ENCODE measurements at regions not wholly inside any gene's neighbourhood (a gene's known extent, or its start where the extent isn't known, plus 50 kb on each side); places are given as distances from the start of the nearest gene placed in this dataset.

GRCh38 chr7:97680622-97681021 lies 51.3 kb upstream of the TAC1 start:
- Mint-ChIP-seq H3K27ac (no peak overlapping the region), H3K27me3 (peaks cover 39% of the 10 kb centered on the region), H3K4me3 (no peak overlapping the region), H3K4me1 (ENCODE audit: unreplicated experiment) (no peaks in the 10 kb centered on the region), H3K36me3 (no peaks in the 10 kb centered on the region), H3K9me3 (no peaks in the 10 kb centered on the region)
- DNase-seq (ENCODE audit: extremely low spot score, unreplicated experiment), result no peak
- no peak for TF ChIP-seq CTCF (conservative IDR thresholded peaks at IDR 0.05)

All from type B pancreatic cell (in vitro differentiated cells).